GM23338 (cell line): ENCODE measurements at regions not wholly inside any gene's neighbourhood (a gene's known extent, or its start where the extent isn't known, plus 50 kb on each side); places are given as distances from the start of the nearest gene placed in this dataset.

ENCODE experiments used
- ATAC-seq: fragments of 200-7000 bp; cut with Tn5 transposase; 3 replicates; pipeline ENCODE4 v1.9.1; 2020
- DNase-seq: peaks from one replicate; pipeline ENCODE4 v3.0.0-alpha.2; 2015; ENCODE audit warnings: low spot score
- H2AFZ ChIP-seq: fragments of 200-600 bp; sonication (generic); 2 replicates; pipeline ENCODE4 v1.8.0; 2016; ENCODE audit warnings: antibody characterized with exemption, mild to moderate bottlenecking, moderate library complexity
- H3F3A ChIP-seq: fragments of 200-600 bp; sonication (generic); replicated peaks from 2 replicates; pipeline ENCODE4 v1.8.0; 2017; ENCODE audit warnings: antibody characterized with exemption, mixed run types, low read depth
- H3K27ac ChIP-seq: fragments of 200-600 bp; sonication (generic); 2 replicates; pipeline ENCODE4 v1.6.1; 2016; ENCODE audit warnings: low read depth
- H3K27me3 ChIP-seq: fragments of 200-600 bp; sonication (generic); 2 replicates; pipeline ENCODE4 v1.8.0; 2016; ENCODE audit warnings: mild to moderate bottlenecking, mixed run types, moderate library complexity; ENCODE audit not compliant: insufficient read depth
- H3K36me3 ChIP-seq: fragments of 200-600 bp; sonication (generic); 2 replicates; pipeline ENCODE4 v1.8.0; 2016; ENCODE audit warnings: mild to moderate bottlenecking; ENCODE audit not compliant: insufficient read depth
- H3K4me1 ChIP-seq: fragments of 200-600 bp; sonication (generic); 2 replicates; pipeline ENCODE4 v1.8.0; 2016; ENCODE audit warnings: mild to moderate bottlenecking, moderate library complexity; ENCODE audit not compliant: insufficient read depth
- H3K4me2 ChIP-seq: fragments of 200-600 bp; sonication (generic); 2 replicates; pipeline ENCODE4 v1.7.1; 2017; ENCODE audit warnings: mixed run types
- H3K4me3 ChIP-seq: fragments of 200-600 bp; sonication (generic); 2 replicates; pipeline ENCODE4 v1.6.1; 2016; ENCODE audit warnings: mixed run types
- H3K79me2 ChIP-seq: fragments of 200-600 bp; sonication (generic); replicated peaks from 2 replicates; pipeline ENCODE4 v1.8.0; 2017; ENCODE audit warnings: mild to moderate bottlenecking; ENCODE audit not compliant: insufficient read depth
- H3K9me2 ChIP-seq: fragments of 200-600 bp; sonication (generic); 2 replicates; pipeline ENCODE4 v1.8.0; 2017; ENCODE audit not compliant: insufficient read depth
- H4K20me1 ChIP-seq: fragments of 200-600 bp; sonication (generic); replicated peaks from 2 replicates; pipeline ENCODE4 v1.8.0; 2017; ENCODE audit warnings: mild to moderate bottlenecking; ENCODE audit not compliant: insufficient read depth
- H3K27ac Mint-ChIP-seq: 2 replicates; pipeline ENCODE4 v1.8.0; 2020; ENCODE audit warnings: inconsistent platforms, mild to moderate bottlenecking, moderate library complexity, mixed read lengths
- H3K27me3 Mint-ChIP-seq: 3 replicates; pipeline ENCODE4 v1.8.0; 2022; ENCODE audit warnings: low read depth, mild to moderate bottlenecking, moderate library complexity, mixed read lengths, inconsistent platforms; ENCODE audit not compliant: insufficient read depth, poor library complexity
- H3K36me3 Mint-ChIP-seq: 3 replicates; pipeline ENCODE4 v1.8.0; 2021; ENCODE audit warnings: low read depth, mild to moderate bottlenecking, inconsistent platforms, moderate library complexity, mixed read lengths
- H3K4me1 Mint-ChIP-seq: 3 replicates; pipeline ENCODE4 v1.8.0; 2020; ENCODE audit warnings: mild to moderate bottlenecking, inconsistent platforms, mixed read lengths
- H3K4me3 Mint-ChIP-seq: 3 replicates; pipeline ENCODE4 v1.8.0; 2021; ENCODE audit warnings: moderate library complexity, mild to moderate bottlenecking, inconsistent platforms, mixed read lengths
- H3K9me3 Mint-ChIP-seq: 3 replicates; pipeline ENCODE4 v1.8.0; 2020; ENCODE audit warnings: moderate library complexity, mild to moderate bottlenecking, inconsistent platforms, mixed read lengths
- CREB1 ChIP-seq: fragments of 250-450 bp; sonication (Bioruptor Pico); IDR thresholded peaks from 2 replicates; pipeline ENCODE4 v1.5.0; 2020; ENCODE audit warnings: low read depth, mild to moderate bottlenecking, moderate library complexity
- EZH2 ChIP-seq: fragments of 200-600 bp; sonication (generic); IDR thresholded peaks from one replicate; pipeline ENCODE4 v1.8.0; 2017; ENCODE audit warnings: antibody characterized with exemption, mild to moderate bottlenecking, low read depth; ENCODE audit not compliant: unreplicated experiment
- EZH2phosphoT487 ChIP-seq: fragments of 200-600 bp; sonication (generic); IDR thresholded peaks from one replicate; pipeline ENCODE4 v1.8.1; 2018; ENCODE audit warnings: antibody characterized with exemption; ENCODE audit not compliant: unreplicated experiment
- JUNB ChIP-seq: IDR thresholded peaks from one replicate; pipeline ENCODE4 v1.6.1; 2016; ENCODE audit warnings: antibody characterized with exemption; ENCODE audit not compliant: unreplicated experiment
- NANOG ChIP-seq: IDR thresholded peaks from 2 replicates; pipeline ENCODE4 v1.6.1; 2016; ENCODE audit warnings: antibody characterized with exemption, borderline replicate concordance
- POLR2AphosphoS5 ChIP-seq: IDR thresholded peaks from 2 replicates; pipeline ENCODE4 v1.6.1; 2016; ENCODE audit warnings: antibody characterized with exemption, low read depth
- STAT1 ChIP-seq: IDR thresholded peaks from one replicate; pipeline ENCODE4 v1.6.1; 2016; ENCODE audit warnings: antibody characterized with exemption; ENCODE audit not compliant: unreplicated experiment
- ZNF114 ChIP-seq: fragments of 250-450 bp; sonication (Bioruptor Pico); IDR thresholded peaks from 2 replicates; pipeline ENCODE4 v1.5.0; 2020; ENCODE audit warnings: mild to moderate bottlenecking, moderate library complexity
- ZNF331 ChIP-seq: fragments of 250-450 bp; sonication (Bioruptor Pico); IDR thresholded peaks from 2 replicates; pipeline ENCODE4 v1.5.0; 2020; ENCODE audit warnings: low read depth, mild to moderate bottlenecking, moderate library complexity
- TF ChIP-seq, protein P1 (sequence below): IDR thresholded peaks from 2 replicates; pipeline ENCODE4 v1.6.1; 2016; ENCODE audit warnings: antibody characterized with exemption
- TF ChIP-seq, protein P2 (sequence below), 2 experiments: fragments of 200-600 bp in 1 of 2; sonication (generic) in 1 of 2; conservative IDR thresholded peaks; 2 replicates each; pipeline versions ENCODE4 v1.5.1 to v1.6.1; 2016 to 2017; ENCODE audit warnings: antibody characterized with exemption in 2 of 2, low read depth in 2 of 2, mild to moderate bottlenecking in 2 of 2, moderate library complexity in 1 of 2
- TF ChIP-seq, protein P3 (sequence below): IDR thresholded peaks from one replicate; pipeline ENCODE4 v1.6.1; 2018; ENCODE audit warnings: antibody characterized with exemption; ENCODE audit not compliant: unreplicated experiment

DNA sequence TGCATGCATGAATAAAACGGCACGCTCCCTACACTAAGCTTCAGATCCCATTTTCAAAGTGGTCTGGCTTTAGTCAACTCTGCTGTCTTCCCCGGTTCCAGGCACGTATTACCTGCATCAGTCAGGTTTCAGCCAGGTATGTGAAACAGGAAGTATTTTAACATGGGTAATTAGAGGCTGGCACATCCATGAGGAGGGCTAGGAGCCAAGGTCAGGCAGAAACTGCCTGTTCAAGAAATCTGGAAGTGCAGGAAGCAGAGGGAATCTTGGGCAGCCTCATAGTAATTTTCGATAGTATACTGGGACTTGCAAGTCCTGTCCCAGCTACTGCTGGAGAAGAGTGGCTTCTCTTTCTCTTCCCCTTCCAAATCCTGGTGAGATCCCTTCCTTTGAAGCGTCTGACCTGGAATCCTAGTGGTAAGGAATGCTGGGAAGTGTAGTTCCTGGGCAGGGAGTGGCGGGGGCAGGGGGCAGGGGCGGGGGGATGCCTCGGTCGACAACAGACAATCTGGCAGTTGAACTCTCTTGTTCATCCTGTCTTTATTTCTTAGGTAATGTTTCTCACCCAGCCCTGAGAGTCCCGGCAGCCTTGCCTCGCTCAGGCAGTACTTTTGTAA lies 403.1 kb downstream of the TLE4 start:
- TF ChIP-seq, protein P1, sequence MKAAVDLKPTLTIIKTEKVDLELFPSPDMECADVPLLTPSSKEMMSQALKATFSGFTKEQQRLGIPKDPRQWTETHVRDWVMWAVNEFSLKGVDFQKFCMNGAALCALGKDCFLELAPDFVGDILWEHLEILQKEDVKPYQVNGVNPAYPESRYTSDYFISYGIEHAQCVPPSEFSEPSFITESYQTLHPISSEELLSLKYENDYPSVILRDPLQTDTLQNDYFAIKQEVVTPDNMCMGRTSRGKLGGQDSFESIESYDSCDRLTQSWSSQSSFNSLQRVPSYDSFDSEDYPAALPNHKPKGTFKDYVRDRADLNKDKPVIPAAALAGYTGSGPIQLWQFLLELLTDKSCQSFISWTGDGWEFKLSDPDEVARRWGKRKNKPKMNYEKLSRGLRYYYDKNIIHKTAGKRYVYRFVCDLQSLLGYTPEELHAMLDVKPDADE: peak; percentile 31; the same call in 1 of the 2 replicates
- TF ChIP-seq EZH2: no peak
- H2AFZ ChIP-seq: peak overlapping the region; percentile 99
- Mint-ChIP-seq H3K27ac (peak overlapping the region; percentile 62; the same call in 1 of the 2 replicates), H3K9me3 (no peaks in the 10 kb centered on the region), H3K27me3 (peaks cover 6% of the 10 kb centered on the region), H3K4me1 (peaks cover 15% of the 10 kb centered on the region), H3K36me3 (no peaks in the 10 kb centered on the region), H3K4me3 (peak overlapping the region; percentile 19; the same call in 1 of the 3 replicates)
- DNase-seq: peak; percentile 68
- no peaks in the 10 kb centered on the region for H3K36me3 ChIP-seq
- peak overlapping the region; percentile 71 for H3K4me2 ChIP-seq
- H3K4me3 ChIP-seq: peak overlapping the region; percentile 34; the same call in 1 of the 2 replicates
- H4K20me1 ChIP-seq: no peaks in the 10 kb centered on the region
- H3K4me1 ChIP-seq: peaks cover 11% of the 10 kb centered on the region
- no peaks in the 10 kb centered on the region for H3F3A ChIP-seq
- no peaks in the 10 kb centered on the region for H3K79me2 ChIP-seq
- ATAC-seq: peak; percentile 92
- no peak overlapping the region for H3K27ac ChIP-seq
- H3K27me3 ChIP-seq: no peaks in the 10 kb centered on the region
- H3K9me2 ChIP-seq: peaks cover 26% of the 10 kb centered on the region; the same call in 1 of the 2 replicates

DNA sequence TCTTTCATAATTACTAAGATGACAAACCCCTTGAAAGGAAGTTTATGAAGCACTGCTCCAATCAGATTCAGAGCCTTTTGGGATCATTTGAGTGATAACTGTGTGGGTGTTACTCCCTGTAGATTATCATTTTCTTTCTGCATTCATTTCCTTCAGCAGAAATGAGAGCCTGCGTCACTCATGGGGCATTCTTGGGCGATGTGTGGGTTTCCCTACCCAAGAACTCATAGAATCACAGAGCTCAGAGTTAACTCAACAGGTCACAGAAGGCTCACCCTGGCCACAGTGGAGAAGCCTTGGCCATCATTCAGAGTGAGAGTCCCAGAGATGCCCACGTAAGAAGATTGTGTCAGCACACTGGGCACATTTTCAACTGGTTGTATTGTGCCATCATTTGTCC lies 401.9 kb downstream of the TLE4 start:
- DNase-seq: no peak
- Mint-ChIP-seq H3K36me3 (no peaks in the 10 kb centered on the region), H3K4me3 (no peak overlapping the region), H3K27ac (no peak overlapping the region), H3K9me3 (no peaks in the 10 kb centered on the region), H3K4me1 (peaks cover 15% of the 10 kb centered on the region), H3K27me3 (peaks cover 6% of the 10 kb centered on the region)
- no peaks in the 10 kb centered on the region for H3K79me2 ChIP-seq
- H3K4me2 ChIP-seq: no peak overlapping the region
- H3K27ac ChIP-seq: no peak overlapping the region
- H3K4me3 ChIP-seq: no peak overlapping the region
- peaks cover 11% of the 10 kb centered on the region for H3K4me1 ChIP-seq
- peaks cover 23% of the 10 kb centered on the region; the same call in 1 of the 2 replicates for H3K9me2 ChIP-seq
- no peaks in the 10 kb centered on the region for H3K36me3 ChIP-seq
- no peak for ATAC-seq
- no peaks in the 10 kb centered on the region for H4K20me1 ChIP-seq
- no peak overlapping the region for H2AFZ ChIP-seq
- no peaks in the 10 kb centered on the region for H3F3A ChIP-seq
- no peaks in the 10 kb centered on the region for H3K27me3 ChIP-seq
- TF ChIP-seq POLR2AphosphoS5: no peak
- TF ChIP-seq, protein P2, sequence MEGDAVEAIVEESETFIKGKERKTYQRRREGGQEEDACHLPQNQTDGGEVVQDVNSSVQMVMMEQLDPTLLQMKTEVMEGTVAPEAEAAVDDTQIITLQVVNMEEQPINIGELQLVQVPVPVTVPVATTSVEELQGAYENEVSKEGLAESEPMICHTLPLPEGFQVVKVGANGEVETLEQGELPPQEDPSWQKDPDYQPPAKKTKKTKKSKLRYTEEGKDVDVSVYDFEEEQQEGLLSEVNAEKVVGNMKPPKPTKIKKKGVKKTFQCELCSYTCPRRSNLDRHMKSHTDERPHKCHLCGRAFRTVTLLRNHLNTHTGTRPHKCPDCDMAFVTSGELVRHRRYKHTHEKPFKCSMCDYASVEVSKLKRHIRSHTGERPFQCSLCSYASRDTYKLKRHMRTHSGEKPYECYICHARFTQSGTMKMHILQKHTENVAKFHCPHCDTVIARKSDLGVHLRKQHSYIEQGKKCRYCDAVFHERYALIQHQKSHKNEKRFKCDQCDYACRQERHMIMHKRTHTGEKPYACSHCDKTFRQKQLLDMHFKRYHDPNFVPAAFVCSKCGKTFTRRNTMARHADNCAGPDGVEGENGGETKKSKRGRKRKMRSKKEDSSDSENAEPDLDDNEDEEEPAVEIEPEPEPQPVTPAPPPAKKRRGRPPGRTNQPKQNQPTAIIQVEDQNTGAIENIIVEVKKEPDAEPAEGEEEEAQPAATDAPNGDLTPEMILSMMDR (conservative IDR thresholded peaks at IDR 0.05; ENCODE audit: low read depth in 2 of 2): no peak
- TF ChIP-seq EZH2: no peak
- no peak for TF ChIP-seq ZNF114 (CRISPR knock-in tag)
- TF ChIP-seq JUNB: no peak
- TF ChIP-seq CREB1 (CRISPR knock-in tag): no peak
- TF ChIP-seq ZNF331: no peak
- no peak for TF ChIP-seq STAT1
- no peak for TF ChIP-seq EZH2phosphoT487
- TF ChIP-seq, protein P3, sequence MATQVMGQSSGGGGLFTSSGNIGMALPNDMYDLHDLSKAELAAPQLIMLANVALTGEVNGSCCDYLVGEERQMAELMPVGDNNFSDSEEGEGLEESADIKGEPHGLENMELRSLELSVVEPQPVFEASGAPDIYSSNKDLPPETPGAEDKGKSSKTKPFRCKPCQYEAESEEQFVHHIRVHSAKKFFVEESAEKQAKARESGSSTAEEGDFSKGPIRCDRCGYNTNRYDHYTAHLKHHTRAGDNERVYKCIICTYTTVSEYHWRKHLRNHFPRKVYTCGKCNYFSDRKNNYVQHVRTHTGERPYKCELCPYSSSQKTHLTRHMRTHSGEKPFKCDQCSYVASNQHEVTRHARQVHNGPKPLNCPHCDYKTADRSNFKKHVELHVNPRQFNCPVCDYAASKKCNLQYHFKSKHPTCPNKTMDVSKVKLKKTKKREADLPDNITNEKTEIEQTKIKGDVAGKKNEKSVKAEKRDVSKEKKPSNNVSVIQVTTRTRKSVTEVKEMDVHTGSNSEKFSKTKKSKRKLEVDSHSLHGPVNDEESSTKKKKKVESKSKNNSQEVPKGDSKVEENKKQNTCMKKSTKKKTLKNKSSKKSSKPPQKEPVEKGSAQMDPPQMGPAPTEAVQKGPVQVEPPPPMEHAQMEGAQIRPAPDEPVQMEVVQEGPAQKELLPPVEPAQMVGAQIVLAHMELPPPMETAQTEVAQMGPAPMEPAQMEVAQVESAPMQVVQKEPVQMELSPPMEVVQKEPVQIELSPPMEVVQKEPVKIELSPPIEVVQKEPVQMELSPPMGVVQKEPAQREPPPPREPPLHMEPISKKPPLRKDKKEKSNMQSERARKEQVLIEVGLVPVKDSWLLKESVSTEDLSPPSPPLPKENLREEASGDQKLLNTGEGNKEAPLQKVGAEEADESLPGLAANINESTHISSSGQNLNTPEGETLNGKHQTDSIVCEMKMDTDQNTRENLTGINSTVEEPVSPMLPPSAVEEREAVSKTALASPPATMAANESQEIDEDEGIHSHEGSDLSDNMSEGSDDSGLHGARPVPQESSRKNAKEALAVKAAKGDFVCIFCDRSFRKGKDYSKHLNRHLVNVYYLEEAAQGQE: no peak
- TF ChIP-seq, protein P1: no peak
- no peak for TF ChIP-seq NANOG
